NB4 (cell line): ENCODE measurements at regions not wholly inside any gene's neighbourhood (a gene's known extent, or its start where the extent isn't known, plus 50 kb on each side); places are given as distances from the start of the nearest gene placed in this dataset.

ENCODE experiments used
- DNase-seq: peaks from one replicate; pipeline ENCODE4 v3.0.0; 2010; ENCODE audit warnings: low read depth
- H3K4me3 ChIP-seq: one replicate; pipeline ENCODE4 v1.5.1; 2011; ENCODE audit warnings: mild to moderate bottlenecking, low read depth, low read length, moderate library complexity
- CTCF ChIP-seq: IDR thresholded peaks from one replicate; pipeline ENCODE4 v1.5.1; 2012; ENCODE audit warnings: low read depth, low read length
- MAX ChIP-seq: IDR thresholded peaks from 2 replicates; pipeline ENCODE4 v1.6.1; 2011; ENCODE audit warnings: low read depth, low read length
- MYC ChIP-seq: IDR thresholded peaks from 2 replicates; pipeline ENCODE4 v1.6.1; 2011; ENCODE audit warnings: low read depth, low read length
- POLR2A ChIP-seq: IDR thresholded peaks from 2 replicates; pipeline ENCODE4 v1.6.1; 2011; ENCODE audit warnings: mild to moderate bottlenecking; ENCODE audit not compliant: insufficient read length; ENCODE audit errors: extremely low read depth

DNA sequence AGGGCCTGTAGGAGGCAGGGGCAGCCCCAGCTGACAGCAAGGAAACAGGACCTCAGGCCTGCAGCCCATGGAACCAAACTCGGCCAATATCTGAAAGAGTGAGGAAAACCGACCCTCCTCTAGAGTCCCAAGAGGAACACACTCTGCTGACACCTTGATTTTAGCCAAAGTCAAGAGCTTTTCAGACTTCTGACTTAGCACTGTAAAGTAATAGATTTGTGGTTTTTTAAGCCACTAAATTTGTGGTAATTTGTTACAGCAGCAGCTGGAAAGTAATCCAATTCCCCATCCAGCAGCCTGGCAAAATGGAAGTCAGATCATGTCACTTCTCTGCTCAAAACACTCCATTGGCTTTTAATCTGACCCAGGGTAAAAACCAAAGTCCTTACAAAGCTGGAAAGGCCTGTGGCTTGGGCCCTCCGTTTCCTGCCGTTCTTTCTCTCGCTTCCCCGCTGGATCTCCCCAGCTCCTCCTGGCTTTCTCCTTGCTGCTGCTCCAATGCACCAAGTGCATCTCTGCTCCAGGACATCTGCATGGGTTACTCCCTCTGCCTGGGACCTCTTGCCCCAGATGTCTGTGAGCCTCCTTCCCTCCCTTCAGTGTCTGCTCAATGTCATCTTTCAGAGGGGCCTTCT lies 79.0 kb downstream of the C5orf15 start:
- no peak for DNase-seq
- TF ChIP-seq MAX (no peak), MYC (no peak), CTCF (no peak), POLR2A (no peak)
- H3K4me3 ChIP-seq: no peak overlapping the region

DNA sequence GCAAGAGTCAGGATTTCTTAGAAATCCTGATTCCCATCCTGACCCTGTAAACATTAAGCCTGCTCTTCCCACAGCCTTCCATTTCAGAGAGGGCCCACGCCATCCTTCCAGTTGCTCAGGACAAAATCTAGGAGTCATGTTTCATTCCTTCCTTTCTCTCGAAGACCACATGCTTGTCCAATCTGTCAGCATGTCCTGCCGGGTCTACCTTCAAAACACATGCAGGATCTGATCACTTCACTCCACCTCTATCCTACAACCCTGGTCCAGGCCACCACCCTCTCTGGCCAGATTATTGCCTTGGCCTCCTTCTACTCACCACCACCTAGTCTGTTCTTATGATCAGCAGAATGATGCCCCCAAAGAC lies 79.8 kb downstream of the C5orf15 start:
- TF ChIP-seq CTCF: no peak
- no peak for TF ChIP-seq MYC
- no peak for TF ChIP-seq POLR2A
- TF ChIP-seq MAX: no peak

DNA sequence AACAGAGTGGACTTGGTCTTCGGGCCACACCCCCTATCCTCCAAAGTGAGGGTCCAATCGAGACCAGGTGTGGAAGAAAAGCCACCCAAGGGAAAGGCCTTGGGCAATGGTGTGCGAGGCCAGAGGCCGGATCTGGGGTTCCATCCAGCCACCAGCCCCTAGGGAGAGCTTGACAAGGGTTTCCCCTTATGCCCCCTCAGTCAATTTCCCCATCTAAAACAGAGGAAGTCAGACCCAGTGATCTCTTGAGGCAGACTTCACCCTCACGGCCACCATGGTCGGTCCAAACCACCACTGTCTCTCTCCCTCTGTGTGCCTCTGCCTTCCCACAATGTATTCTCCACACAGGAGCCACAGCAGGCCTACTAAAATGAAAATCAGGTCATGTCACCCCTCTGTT lies 82.9 kb downstream of the C5orf15 start:
- no peak for TF ChIP-seq MAX
- no peak for TF ChIP-seq CTCF
- no peak for TF ChIP-seq POLR2A
- TF ChIP-seq MYC: no peak
- H3K4me3 ChIP-seq: no peak overlapping the region
- DNase-seq: no peak

More for the DNA sequence above, 79.8 kb downstream of the C5orf15 start:
- no peak for DNase-seq
- H3K4me3 ChIP-seq: no peak overlapping the region

GRCh38 chr5:133884569-133885311 lies 83.7 kb downstream of the C5orf15 start:
- no peak for TF ChIP-seq MAX
- no peak for TF ChIP-seq POLR2A
- TF ChIP-seq CTCF: no peak
- TF ChIP-seq MYC: no peak
- peak; percentile 6 for DNase-seq
- H3K4me3 ChIP-seq: no peak overlapping the region

DNA sequence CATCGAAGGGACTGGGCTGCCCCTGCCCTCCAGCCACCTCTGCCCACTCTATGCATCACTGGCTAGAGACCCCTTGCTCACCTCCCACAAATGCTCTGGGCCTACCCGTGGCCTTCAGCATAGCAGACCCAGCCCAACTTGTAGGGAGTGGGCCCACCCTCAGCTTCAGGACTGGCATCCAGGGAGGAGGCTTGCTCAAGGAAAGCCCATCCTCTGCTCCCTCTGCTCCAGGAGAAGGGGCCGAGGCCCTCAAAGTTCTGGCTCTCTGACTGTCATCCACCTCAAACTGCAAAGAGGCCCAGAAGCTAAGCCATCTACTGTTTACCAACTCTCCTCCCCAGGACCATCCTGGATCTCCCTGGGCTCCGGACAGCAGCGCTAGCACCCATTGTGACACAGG lies 84.5 kb downstream of the C5orf15 start:
- no peak overlapping the region for H3K4me3 ChIP-seq
- TF ChIP-seq POLR2A (no peak), CTCF (no peak), MAX (no peak), MYC (no peak)
- DNase-seq: no peak
